M059J (cell line): ENCODE measurements at regions not wholly inside any gene's neighbourhood (a gene's known extent, or its start where the extent isn't known, plus 50 kb on each side); places are given as distances from the start of the nearest gene placed in this dataset.

Experiments
- DNase-seq: peaks from one replicate; pipeline ENCODE4 v3.0.0-alpha.2; 2012; ENCODE audit warnings: low read depth

DNA sequence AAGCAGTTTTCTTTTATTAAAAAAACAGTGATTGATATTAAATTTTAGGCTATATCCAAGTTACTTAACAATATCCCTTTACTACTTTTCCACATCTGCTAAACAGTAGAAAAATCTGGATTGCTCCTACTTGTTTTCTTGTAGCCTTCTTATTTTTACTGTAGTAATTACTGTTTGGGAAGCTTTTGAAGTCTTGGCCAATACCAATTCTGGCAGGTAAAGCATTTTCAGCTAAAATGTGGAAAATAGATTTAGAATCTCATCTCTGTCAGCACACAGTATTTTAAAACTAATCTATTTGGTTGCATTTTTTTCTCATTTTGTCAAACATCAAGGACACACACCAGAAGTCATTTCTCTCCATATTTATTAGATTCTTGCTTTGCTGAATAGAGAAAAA is 1485.7 kb upstream of the PIK3C3 start:
- DNase-seq, result no peak

DNA sequence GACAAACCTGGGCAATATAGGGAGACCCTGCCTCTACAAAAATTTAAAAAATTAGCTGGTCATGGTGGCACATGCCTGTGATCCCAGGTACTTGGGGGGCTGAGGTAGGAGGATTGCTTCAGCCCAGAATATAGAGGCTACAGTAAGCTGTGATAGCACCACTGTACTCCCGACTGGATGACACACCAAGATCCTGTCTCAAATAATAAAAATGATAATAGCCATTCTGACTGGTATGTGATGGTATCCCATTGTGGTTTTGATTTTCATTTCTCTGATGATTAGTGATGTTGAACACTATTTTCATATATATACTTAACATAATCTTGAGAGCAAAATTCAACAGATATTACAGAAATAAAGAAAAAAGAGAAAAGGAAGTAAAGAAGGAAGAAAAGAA is 1491.0 kb upstream of the PIK3C3 start:
- DNase-seq, result no peak

DNA sequence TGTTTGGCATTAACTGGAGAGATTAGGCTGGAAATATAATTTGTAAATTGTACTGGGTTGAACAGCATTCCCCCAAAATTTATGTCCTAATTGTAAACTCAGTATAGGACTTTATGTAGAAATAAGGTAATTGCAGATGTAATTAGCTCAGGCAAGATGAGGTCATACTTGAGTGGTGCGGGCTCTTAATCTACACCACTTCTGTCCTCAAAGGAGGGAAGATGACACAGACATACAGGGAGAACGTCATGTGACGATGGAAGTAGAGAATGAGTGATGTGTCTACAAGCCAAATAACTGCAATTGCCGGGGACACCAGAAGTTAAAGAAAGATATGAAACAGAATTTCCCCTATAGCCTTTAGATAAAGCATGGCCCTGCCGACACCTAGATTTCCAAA is 1501.1 kb upstream of the PIK3C3 start:
- DNase-seq, result no peak

DNA sequence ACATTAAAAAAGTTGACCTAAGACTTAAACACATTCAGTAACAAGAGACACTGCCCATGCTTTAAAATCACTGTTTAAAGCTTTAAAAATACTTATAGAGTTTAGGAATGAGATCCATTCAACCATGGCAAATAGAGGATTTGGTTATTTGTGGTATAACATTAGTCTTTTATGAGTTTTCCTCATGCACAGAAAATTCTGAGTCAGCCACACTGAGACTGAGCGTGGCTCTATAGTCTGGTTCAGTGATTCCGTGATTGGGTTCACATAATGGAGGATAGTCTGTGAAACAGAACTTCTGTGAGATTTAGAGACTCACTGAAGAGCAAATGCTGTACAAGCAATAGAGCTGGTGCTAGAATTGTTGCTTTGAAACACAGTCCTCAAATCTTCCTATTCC is 1502.4 kb upstream of the PIK3C3 start:
- DNase-seq, result peak; percentile 49

DNA sequence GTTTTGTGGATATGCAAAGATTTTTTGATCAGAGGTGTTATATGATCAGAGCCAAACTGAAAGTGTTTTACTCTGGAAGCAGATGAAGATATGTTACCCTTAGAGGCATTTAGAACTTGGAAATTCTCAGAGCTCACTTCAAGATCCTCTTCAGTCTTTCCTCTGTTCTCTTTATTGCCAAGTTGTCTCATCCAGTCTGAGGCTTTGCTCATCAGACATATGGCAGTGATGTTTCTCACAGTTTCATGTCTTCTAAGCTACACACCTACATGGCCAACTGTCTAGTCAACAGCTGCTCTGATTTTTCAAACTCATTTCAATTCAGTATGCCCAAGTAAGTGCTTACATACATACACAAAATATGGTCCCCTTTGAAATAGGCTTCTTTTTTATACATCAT is 1504.3 kb upstream of the PIK3C3 start:
- DNase-seq, result no peak

DNA sequence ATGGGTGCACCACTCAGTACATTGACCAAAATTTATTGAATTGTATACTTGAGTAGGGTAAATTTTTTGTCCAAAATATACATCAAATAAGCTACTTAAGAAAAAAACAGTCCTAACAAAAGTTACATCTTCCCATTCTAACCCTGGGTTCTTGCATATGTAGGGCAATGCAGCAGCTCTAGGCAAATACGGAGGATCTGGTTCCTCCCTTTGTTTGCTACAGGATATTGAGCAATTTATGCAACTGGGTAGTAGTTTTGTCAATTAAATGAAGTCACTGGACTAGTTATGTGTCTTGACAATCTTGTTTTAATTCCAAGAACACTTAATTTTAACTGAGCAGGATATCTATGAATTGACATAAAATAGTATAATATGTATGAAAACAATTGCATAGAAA is 1507.2 kb upstream of the PIK3C3 start:
- no peak for DNase-seq

DNA sequence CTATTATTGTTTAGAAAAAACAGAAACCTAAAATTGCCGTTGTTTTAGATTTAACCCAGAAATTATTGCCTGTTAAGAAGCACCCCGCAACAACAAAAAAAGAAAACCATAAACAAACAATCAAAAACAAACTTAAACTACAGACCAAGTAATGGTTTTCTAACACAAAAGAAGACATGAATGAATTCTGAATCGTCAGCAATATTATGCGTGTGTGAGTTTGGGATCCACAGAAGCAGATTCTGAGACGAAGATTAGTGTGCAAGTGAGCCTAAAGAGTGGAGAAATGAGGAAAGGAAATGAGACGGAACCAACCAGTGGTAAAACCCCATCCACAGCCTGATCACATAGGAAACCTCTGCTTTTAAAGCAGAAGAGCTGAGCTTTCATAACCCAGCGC is 1514.9 kb upstream of the PIK3C3 start:
- DNase-seq, result no peak

DNA sequence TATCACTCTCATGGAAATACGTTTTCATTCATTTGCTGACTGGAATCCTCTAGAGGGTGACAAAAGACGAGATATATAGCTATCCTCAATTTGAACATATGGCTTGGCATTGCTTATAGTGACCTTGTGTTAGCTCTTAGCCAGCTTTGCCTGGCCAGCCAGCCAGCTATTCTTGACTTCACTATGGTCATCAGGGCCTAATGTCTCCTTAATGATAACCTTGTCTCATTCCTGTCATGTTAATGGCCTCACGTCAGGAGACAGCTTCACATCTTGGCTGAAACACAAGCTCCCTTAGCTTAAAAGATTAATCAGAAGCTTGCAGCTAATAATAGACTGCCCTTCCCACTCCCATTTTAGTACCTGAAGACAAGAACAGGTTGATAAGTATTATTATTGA is 1517.5 kb upstream of the PIK3C3 start:
- DNase-seq, result no peak

DNA sequence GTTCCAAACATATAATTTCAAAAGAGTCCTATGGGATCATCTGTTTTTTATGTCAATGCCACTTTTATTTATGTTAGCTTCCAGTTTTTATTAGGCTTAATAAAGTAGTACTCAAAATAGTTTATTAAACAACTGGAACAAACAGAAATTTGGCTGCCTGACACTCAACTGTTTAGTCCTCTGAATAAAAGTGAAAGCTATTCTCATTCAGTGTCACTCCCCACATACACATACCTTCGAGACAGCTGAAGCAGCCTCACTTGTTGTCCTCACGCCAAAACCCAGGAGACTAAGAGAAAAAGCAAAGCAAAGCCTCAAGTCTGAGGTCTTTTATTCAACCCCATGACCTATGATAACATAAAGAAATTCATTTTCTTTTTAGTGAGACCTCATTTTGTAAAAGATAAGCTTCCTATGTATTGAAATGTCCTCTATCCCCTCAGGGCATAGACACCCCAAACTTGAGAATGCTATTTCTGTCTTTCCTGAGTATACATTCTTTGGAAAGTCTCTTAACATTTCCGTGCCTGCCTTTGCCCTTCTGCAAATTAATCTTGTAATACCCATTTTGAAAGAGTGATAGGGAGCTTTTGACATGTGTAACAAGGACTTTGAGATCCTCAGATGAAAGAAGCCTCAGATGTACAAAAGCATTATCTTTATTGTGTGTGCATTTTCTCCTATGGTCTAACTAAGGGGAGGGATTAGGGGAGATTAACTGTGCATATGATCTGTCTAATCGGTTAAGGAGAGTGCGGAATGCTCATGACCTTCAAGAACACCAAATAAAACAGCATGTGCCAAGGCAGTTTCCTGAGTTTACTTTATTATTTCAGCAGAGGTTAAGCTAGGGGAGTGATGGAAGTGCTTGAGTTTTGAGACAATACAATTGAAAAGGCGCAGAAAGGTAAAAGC is 1523.7 kb upstream of the PIK3C3 start:
- peak; percentile 36 for DNase-seq

DNA sequence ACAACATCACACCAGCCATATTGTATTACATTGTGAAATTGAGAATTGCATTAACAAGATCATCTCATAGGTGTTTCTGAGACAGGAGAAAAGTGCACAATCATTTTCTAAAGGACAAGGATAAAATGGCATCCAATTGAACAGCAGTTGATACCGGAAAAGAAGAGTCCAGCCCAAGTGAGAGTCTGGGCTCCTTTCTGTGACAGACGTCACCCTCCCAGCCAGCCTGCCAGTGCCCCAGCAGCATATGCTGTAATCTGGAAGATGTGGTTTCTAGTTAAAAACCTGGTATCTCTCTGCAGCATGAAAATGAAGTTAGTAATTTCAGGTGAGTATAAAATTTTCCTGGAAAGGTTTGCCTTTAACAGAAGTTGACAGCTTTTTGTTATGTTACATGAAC is 1531.7 kb upstream of the PIK3C3 start:
- DNase-seq, result no peak

DNA sequence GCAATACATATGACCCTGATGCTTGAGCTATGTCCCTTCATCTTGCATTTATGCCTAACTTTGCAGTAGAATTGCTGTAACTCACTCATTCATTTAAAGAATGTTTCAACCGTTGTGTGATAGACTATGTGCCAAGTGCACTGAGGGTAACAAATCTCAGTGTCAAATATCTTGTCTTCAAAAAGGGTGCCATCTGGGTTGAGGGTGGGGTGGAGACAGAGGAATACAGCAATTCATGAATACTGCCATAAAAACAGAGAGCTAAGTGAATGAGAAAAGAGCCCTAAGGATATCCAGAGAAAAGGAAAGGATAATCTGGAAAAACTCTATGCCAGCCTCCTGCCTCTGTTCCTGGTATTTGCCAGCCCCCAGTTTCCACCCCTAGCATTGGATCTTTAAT is 1534.4 kb upstream of the PIK3C3 start:
- no peak for DNase-seq

DNA sequence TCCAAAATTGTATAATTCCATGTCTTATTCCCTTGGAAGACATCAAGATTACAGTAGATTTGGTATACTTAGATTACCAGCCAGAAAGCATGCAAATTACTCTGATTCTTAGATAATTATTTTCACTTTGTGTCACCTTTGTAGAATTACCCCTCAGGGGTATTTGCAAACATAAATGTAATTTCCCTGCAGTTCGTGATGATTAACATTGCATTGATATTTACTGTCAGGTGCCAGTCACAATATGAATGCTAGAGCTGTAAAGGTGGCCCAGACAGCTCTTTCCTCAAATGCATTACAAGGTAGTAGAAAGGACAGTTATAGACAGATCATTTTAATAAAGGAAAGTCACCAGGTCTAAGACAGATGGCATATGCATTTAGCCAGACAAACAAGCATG is 1537.5 kb upstream of the PIK3C3 start:
- no peak for DNase-seq

DNA sequence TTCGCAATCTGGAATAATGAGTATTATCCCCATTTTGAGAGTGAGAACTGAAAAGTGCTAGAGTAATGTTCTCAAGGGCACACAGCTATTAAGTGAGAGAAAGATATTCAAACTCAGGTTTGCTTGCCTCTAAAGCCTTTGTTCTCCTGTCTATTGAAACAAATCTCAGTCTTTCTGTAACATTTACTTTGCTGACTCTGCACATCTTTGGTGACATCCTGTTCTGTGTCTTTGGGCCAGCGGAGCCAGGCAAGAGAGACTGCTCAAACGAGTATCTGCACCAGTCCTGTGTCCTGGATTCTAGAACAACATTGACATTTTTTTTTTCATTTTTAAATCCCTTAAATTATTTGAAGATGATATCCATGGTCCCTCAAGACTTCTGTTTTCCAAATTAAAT is 1539.2 kb upstream of the PIK3C3 start:
- no peak for DNase-seq

DNA sequence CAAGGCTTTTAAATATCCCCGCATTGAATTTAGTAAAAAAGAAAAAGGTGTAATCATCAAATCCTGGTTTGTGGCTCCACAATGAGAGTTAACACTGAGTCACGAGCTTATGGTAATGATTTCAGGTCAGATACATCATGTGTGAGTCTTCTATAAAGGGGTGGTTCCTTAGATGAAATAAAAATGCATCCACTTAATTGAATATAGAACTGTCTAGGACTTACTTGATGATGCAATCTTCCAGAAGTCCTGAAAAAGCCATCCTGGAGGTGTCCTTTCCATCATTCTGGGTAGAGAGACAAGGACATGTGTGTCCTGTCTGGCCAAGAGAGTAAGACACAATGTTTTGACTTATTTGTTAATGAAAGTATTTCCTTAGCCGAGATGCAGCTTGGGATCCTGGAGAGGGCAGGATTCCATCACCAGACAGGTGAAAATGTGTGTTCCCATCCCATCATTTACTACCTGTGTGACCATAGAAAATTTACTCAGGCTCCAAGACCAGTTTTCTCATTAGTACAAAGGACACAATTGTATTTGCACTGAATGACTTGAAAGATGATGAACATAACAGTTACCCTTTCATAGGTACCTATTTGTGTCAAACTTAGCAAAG is 1539.8 kb upstream of the PIK3C3 start:
- DNase-seq, result peak; percentile 8

DNA sequence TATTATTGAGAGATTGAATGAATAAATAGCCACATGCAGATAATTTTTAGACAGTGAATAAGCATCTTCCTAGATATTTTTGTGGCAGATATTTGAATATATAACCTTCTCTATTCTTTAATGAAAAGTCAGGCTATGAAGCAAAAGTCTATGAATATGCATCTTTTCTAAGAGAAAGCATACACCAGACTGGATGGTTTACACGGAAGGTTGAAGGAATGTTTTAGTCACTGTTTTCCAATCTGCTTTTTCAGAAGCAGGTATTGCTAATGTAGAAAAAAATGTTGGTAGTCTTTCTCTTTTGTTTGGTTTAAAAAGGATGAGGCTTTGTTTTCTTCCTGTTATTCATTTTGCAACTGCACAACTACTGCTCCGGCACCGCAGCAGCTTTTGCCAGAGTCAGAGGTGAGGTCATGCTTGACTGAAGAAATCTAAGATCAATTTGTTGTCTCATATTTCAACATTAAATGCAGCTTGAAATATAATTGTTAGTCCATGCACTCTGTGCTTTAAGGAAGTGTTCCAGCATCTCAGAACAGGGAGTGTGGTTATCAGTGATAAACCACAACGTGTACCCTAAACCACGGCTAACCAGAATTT is 1540.8 kb upstream of the PIK3C3 start:
- peak; percentile 64 for DNase-seq

DNA sequence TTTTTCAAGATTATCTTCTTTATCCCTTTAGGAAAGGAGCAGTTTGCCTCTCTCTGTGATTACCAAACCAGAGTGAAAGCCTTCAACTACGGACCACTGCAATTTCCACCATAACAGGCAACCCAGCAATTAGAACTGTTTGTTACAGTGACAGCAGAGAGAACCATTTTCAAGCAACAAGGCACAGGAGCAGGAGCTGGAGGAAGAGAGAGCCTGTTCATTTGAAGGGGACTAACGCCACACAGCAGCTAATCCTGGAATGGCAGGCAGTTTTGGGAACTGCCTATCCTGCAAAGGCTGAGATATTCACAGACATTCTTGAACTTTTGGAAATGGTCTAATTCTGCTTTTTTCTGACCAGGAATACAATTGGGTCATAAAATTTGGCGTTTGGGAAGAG is 1541.9 kb upstream of the PIK3C3 start:
- peak; percentile 58 for DNase-seq

DNA sequence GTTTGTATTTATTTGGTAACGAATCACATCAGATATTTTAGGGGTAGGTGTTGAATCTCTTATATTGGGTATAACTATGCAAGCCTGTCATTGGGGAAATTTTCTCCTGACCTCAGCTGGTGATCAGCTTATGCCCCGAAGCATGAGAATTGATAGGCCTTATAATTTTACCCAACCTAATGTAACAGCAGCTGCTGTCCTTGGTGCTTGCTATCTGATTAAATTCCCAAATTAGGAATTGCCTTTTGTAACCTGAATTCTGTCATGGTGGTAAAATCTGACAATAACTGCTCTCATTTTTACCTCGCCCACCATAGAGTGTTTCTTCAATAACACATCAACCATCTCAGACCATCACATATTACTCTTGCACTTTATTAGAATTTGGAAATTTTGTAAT is 1542.6 kb upstream of the PIK3C3 start:
- DNase-seq, result no peak

DNA sequence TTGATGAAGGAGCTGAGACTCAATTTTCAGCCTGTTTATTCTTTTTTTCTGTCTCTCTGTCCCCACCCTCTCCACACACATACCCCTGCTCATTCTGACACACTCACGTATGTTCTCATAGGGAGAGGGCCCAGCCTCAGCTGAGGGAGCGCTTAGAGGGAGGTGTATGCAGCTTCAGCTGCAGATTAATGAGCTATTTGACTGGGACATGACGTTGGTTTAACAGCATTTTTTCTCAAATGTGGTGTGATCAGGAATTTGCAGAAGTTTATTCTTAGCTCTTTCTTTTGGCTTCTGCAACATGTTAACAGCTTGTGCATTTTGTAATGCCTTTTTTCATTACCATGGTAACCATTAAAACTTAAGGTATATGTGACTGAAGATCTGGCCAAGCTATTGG is 1547.1 kb upstream of the PIK3C3 start:
- DNase-seq, result no peak

DNA sequence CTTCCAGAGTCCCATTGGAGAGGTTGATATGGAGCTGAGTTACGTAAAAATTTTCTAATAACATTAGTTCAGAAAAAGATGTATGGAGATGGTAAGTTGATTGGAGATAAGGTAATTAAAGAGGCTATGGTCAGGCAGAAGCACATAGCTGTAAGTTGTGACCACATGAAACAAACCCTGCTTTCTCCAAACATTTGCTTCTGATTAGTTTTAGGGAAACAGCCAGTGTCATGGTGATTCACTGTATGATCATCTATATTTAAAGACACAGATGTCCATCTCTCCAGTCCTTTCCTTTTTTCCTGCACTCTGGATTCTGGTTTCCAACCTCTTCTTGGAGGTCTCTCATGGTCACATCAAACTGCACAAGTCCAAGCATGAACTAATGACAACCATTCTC is 1550.8 kb upstream of the PIK3C3 start:
- DNase-seq, result no peak

DNA sequence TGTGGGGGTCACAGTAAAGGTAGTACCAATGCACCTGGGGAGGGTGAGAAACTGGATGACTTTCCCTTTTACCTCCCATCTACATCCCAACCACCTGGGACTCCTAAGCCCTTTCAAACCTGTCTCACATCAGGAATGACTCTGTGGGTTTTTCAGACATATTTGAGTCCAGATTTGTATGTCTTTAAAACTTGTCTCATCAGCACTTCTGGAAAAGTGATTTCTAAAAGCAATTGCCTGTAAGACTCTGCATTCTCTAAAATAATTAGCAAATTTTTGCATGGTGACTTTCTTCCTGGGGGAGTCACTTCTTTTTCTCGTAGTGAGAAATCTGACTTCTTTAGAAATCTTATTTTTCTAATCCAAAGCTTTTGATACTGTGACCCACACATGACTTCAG is 1553.0 kb upstream of the PIK3C3 start:
- no peak for DNase-seq

DNA sequence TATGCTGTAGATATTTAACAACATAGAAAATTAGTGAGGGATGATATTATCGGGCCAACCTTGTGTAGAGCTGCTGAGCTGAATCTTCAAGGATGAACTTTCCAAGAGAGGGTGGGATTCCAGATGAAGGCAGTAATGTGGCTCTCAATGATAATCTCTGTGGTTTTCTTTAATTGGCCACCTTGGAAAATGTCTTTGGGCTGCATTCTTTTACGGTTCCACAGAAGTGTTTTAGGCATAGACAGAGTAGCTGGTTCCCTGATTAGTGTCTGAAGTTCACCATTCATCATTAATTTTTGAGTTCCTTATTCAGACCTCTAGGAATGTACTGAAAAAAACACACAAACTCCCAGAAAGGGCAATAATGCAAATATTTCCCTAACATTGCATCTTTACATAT is 1566.9 kb upstream of the PIK3C3 start:
- DNase-seq, result peak; percentile 25

DNA sequence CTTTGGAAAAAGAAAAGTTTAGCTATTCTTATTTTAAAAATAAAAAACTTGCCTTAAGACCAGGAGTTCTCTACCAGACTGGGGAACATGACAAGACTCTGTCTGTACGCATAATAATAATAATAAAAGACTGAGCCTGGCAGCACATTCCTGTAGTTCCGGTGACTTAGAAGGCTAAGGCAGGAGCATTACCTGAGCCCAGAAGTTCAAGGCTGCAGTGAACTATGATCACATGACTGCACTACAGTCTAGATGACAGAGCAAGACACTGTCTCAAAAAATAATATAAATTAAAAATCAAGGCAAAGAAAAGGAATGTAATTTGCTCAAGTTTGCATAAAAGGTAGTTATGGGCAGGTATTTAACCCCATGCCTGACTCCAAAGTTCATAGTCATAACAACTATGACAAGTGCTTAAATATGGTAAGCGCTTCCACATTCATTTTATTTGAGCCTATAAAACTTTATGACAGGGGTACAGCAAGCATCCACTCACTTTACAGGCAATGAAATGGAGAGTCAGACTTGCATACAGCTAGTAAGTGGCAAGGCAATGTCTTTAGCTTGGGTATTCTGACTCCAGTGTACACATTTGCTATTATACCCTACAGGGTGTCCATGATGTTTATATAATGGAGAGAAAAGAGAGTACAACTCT is 1567.8 kb upstream of the PIK3C3 start:
- DNase-seq, result no peak

DNA sequence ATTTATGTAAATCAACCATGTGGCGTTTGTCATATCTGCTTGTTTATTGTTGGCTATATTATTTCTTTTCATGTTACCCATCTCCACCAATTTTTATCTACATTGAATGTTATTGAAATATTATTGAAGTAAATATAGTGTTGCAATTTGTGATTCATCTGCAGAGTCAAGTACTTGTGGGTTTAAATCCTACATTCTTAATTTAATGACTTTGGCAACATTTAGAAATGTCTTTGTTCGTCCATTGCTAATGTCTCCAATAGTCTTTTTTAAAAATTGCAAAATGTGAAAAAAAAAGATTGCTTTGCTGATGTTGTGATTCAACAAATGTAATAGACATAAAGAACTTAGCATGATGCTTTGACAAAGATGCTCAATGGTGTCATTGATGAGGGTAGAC is 1572.8 kb upstream of the PIK3C3 start:
- DNase-seq, result no peak
